ENCODE measurements at regions not wholly inside any gene's neighbourhood (a gene's known extent, or its start where the extent isn't known, plus 50 kb on each side); places are given as distances from the start of the nearest gene placed in this dataset.

DNA sequence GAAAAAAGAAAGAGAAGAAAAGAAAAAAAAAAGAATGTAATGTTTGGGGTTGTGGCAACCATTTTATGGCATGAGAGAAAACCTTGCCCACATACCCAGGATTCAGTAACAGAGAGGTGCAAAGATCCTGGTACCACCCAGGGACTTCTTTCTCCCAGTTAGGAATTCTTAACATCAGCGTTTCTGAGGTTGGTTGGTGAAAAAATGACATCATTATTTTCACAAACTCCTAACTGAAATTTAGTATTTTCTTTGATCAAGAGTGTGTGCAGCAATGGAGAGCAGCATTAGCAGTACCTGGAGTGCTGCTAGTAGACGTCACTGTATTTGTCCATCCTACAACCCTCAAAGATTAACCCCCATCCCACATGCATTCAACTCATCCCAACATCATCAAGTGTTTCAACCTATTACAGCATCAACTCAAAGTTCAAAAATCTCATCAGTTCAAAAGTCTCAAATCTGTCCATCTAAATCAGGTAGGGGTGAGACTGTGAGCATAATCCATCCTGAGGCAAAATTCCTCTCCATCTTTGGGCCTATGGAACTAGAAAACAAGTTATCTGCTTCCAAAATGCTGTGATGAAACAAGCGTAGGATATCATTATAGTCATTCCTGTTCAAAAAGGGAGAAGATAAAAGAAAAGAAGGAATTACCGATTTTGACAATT is 60.1 kb upstream of the MSX2 start:
- DNase-seq (ENCODE audit: low read depth in 1 of 2, low spot score in 1 of 2): no peak

- DNase-seq (ENCODE audit: low read depth in 1 of 2, low spot score in 1 of 2): no peak
Observed at GRCh38 chr5:174665347-174665746, 59.0 kb upstream of the MSX2 start.

GRCh38 chr5:174667526-174667925 is 56.9 kb upstream of the MSX2 start:
- no peak for DNase-seq (ENCODE audit: low read depth in 1 of 2, low spot score in 1 of 2)

- DNase-seq (ENCODE audit: low read depth in 1 of 2, low spot score in 1 of 2): no peak
Observed at GRCh38 chr5:174668349-174668748, 56.0 kb upstream of the MSX2 start.

Measured in activated T-helper 1 cell treated with anti-CD3 and anti-CD28 coated beads, Interleukin-2, amount 50 U/mL, for 16 hours (primary cell).